Mesendoderm (in vitro differentiated cells): ENCODE measurements at regions not wholly inside any gene's neighbourhood (a gene's known extent, or its start where the extent isn't known, plus 50 kb on each side); places are given as distances from the start of the nearest gene placed in this dataset.

Source experiments
- DNase-seq: peaks from one replicate; pipeline ENCODE4 v3.0.0; 2013
- H2AK5ac ChIP-seq: 2 replicates; pipeline ENCODE4 v1.6.1; 2013; ENCODE audit warnings: low read length, inconsistent platforms
- H2BK120ac ChIP-seq: 2 replicates; pipeline ENCODE4 v1.6.1; 2013; ENCODE audit warnings: low read depth, mild to moderate bottlenecking, low read length, moderate library complexity, mixed read lengths
- H2BK15ac ChIP-seq: replicated peaks from 2 replicates; pipeline ENCODE4 v1.6.1; 2013; ENCODE audit warnings: low read depth, mild to moderate bottlenecking, moderate library complexity
- H2BK5ac ChIP-seq: 2 replicates; pipeline ENCODE4 v1.6.1; 2013; ENCODE audit warnings: low read length, inconsistent platforms
- H3K18ac ChIP-seq: 2 replicates; pipeline ENCODE4 v1.6.1; 2013; ENCODE audit warnings: mild to moderate bottlenecking, low read length, mixed read lengths
- H3K23ac ChIP-seq: one replicate; pipeline ENCODE4 v1.6.1; 2013; ENCODE audit warnings: low read length
- H3K27ac ChIP-seq: 2 replicates; pipeline ENCODE4 v1.5.1; 2013; ENCODE audit warnings: low read depth, mild to moderate bottlenecking, inconsistent platforms, low read length, moderate library complexity
- H3K27me3 ChIP-seq: 2 replicates; pipeline ENCODE4 v1.6.1; 2013; ENCODE audit warnings: low read length, control low read depth, mild to moderate bottlenecking, inconsistent platforms; ENCODE audit not compliant: insufficient read depth, poor library complexity
- H3K36me3 ChIP-seq: 2 replicates; pipeline ENCODE4 v1.6.1; 2013; ENCODE audit warnings: low read length, inconsistent platforms; ENCODE audit not compliant: control insufficient read depth, insufficient read depth
- H3K4ac ChIP-seq: one replicate; pipeline ENCODE4 v1.6.1; 2013; ENCODE audit warnings: low read depth, mild to moderate bottlenecking, low read length, moderate library complexity
- H3K4me1 ChIP-seq: 2 replicates; pipeline ENCODE4 v1.6.1; 2013; ENCODE audit warnings: low read depth, low read length, inconsistent platforms; ENCODE audit not compliant: control insufficient read depth
- H3K4me2 ChIP-seq: 2 replicates; pipeline ENCODE4 v1.6.1; 2013; ENCODE audit warnings: low read length
- H3K4me3 ChIP-seq: 2 replicates; pipeline ENCODE4 v1.5.1; 2013; ENCODE audit warnings: mild to moderate bottlenecking, low read length
- H3K56ac ChIP-seq: one replicate; pipeline ENCODE4 v1.6.1; 2013; ENCODE audit warnings: low read length
- H3K79me1 ChIP-seq: 2 replicates; pipeline ENCODE4 v1.6.1; 2013; ENCODE audit warnings: low read length, inconsistent platforms
- H3K79me2 ChIP-seq: 2 replicates; pipeline ENCODE4 v1.6.1; 2013; ENCODE audit warnings: mild to moderate bottlenecking, low read length; ENCODE audit not compliant: control insufficient read depth, insufficient read depth
- H3K9ac ChIP-seq: 2 replicates; pipeline ENCODE4 v1.6.1; 2013; ENCODE audit warnings: low read length, inconsistent platforms
- H4K5ac ChIP-seq: one replicate; pipeline ENCODE4 v1.6.1; 2013; ENCODE audit warnings: low read length
- H4K8ac ChIP-seq: one replicate; pipeline ENCODE4 v1.6.1; 2013; ENCODE audit warnings: low read depth, mild to moderate bottlenecking, control low read depth, low read length, moderate library complexity
- WGBS: extraction: QIAGEN DNeasy Blood & Tissue Kit; methylation state at CpG from one replicate; pipeline ENCODE4 v1.1.7; 2013; ENCODE audit warnings: low lambda C conversion rate, missing lambda C conversion rate; ENCODE audit not compliant: insufficient coverage; ENCODE audit errors: extremely low coverage; 5-methylcytosine and 5-hydroxymethylcytosine counted together

DNA sequence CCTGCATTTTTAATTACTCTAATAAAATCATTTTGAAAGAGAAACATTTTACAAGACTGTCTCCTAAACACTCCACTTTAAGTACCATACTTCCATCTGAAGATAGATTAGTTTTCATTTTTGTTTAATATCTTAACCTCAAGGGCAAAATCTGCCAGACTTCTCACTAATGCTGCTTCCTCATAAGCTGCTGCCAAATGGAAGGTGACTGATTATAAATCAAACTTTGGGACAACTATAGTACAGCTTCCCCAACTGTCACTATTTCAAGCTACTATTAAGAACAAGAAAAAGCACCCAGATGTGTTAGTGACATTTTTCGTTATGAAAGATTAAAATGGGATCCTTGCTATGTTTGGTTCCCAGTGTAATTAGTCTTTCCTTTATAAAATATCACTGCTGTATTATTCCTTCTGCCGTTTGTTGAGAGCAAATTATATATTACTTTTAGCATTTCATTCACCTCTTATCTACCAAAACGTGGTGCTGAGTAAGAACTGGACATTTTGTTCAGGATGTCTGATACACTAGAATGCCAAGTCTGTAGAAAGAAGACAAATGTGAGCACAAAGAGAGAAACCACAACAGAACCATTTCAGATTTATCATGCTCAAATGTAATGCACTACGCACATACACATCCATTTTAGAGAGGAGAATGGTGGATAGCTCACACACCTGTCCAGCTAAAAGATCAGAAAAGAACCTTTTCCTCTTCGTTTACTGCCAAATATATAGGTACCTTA lies 312.2 kb upstream of the C11orf87 start:
- H3K27me3 ChIP-seq = no peaks in the 10 kb centered on the region
- H3K18ac ChIP-seq = no peak overlapping the region
- H3K4ac ChIP-seq = no peak overlapping the region
- H2BK120ac ChIP-seq = no peak overlapping the region
- H2AK5ac ChIP-seq = no peak overlapping the region
- no peaks in the 10 kb centered on the region for H3K79me2 ChIP-seq
- no peak overlapping the region for H3K56ac ChIP-seq
- no CpG with 5 or more reads among the region's 5 CpGs for WGBS
- H3K36me3 ChIP-seq = no peaks in the 10 kb centered on the region
- H3K4me1 ChIP-seq = no peaks in the 10 kb centered on the region
- H3K4me2 ChIP-seq = no peak overlapping the region
- H3K4me3 ChIP-seq = no peak overlapping the region
- no peak overlapping the region for H2BK15ac ChIP-seq
- DNase-seq = no peak
- no peak overlapping the region for H2BK5ac ChIP-seq
- no peak overlapping the region for H4K5ac ChIP-seq
- no peaks in the 10 kb centered on the region for H3K79me1 ChIP-seq
- H3K9ac ChIP-seq = no peak overlapping the region
- H3K27ac ChIP-seq = no peak overlapping the region
- no peak overlapping the region for H3K23ac ChIP-seq
- no peak overlapping the region for H4K8ac ChIP-seq

DNA sequence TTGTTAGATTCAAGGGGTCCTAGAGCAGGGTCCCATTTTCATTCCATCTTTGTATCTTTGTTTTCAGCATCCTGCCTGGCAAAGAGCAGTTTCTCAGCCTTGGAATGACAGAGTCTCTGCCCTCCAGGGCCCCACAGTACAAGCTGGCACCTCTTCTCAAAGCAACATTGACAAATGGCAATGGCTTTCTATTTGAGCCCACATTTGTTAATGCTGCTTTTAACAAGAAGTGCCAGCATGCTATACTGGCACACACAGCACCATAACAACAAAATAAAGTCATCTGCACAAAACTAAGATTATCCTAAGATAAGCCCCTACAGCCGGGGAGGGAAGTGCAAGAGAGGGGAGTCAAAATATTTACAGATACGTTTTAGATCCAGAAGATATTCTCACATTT lies 309.7 kb upstream of the C11orf87 start:
- Histone ChIP-seq H4K8ac (no peak overlapping the region), H3K23ac (no peak overlapping the region)
- WGBS = no CpG with 5 or more reads among the region's 2 CpGs

DNA sequence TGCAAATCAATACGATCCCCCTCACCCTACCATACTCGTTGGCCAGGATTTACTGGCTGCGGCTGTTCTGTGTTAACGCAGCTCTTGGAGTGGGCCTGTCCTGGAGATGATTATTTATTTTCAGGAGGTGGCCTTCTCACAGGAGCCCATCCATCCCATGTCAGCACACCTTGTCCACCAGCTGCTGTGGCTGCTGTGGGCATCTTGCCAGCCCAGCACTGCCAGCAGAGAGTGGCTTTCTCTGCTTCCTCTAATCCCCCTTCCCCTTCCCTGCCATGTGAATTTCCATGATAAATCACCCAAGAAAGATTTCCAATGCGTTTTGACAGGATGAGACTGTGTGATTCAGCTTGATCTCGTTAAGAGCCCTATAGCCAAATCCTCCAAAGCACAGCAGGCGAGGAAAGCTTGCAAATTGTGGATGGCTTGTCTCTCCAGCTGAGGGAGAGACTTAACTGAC lies 309.1 kb upstream of the C11orf87 start:
- peak; percentile 23 for DNase-seq
- Histone ChIP-seq H2BK120ac (no peak overlapping the region), H3K4me1 (no peaks in the 10 kb centered on the region), H3K56ac (no peak overlapping the region), H2AK5ac (no peak overlapping the region), H3K79me1 (no peaks in the 10 kb centered on the region), H3K4ac (no peak overlapping the region), H3K18ac (no peak overlapping the region), H2BK15ac (no peak overlapping the region), H3K36me3 (no peaks in the 10 kb centered on the region), H3K79me2 (no peaks in the 10 kb centered on the region), H3K27me3 (no peaks in the 10 kb centered on the region), H4K8ac (no peak overlapping the region), H3K4me3 (no peak overlapping the region), H3K23ac (no peak overlapping the region), H3K27ac (no peak overlapping the region), H3K9ac (no peak overlapping the region), H3K4me2 (no peak overlapping the region), H4K5ac (no peak overlapping the region), H2BK5ac (no peak overlapping the region)
- no CpG with 5 or more reads among the region's 7 CpGs for WGBS

More for the DNA sequence above, 309.7 kb upstream of the C11orf87 start:
- Histone ChIP-seq H3K27me3 (no peaks in the 10 kb centered on the region), H3K4me1 (no peaks in the 10 kb centered on the region), H2BK15ac (no peak overlapping the region), H3K9ac (no peak overlapping the region), H3K56ac (no peak overlapping the region), H3K36me3 (no peaks in the 10 kb centered on the region), H3K4ac (no peak overlapping the region), H3K27ac (no peak overlapping the region), H4K5ac (no peak overlapping the region), H3K79me2 (no peaks in the 10 kb centered on the region), H3K4me3 (no peak overlapping the region), H3K79me1 (no peaks in the 10 kb centered on the region), H2AK5ac (no peak overlapping the region), H3K4me2 (no peak overlapping the region), H2BK120ac (no peak overlapping the region), H2BK5ac (no peak overlapping the region), H3K18ac (no peak overlapping the region)
- no peak for DNase-seq

- H3K27ac ChIP-seq = no peak overlapping the region
- H3K4me1 ChIP-seq = peaks cover 2% of the 10 kb centered on the region
- no peak overlapping the region for H3K4me2 ChIP-seq
- H4K5ac ChIP-seq = no peak overlapping the region
- no peak overlapping the region for H2BK120ac ChIP-seq
- DNase-seq = no peak
- H3K79me2 ChIP-seq = no peaks in the 10 kb centered on the region
- H3K36me3 ChIP-seq = no peaks in the 10 kb centered on the region
- no peak overlapping the region for H2AK5ac ChIP-seq
- no peaks in the 10 kb centered on the region for H3K27me3 ChIP-seq
- no peak overlapping the region for H3K4me3 ChIP-seq
- H3K23ac ChIP-seq = no peak overlapping the region
- no peak overlapping the region for H2BK15ac ChIP-seq
- WGBS = no CpG with 5 or more reads among the region's 3 CpGs
- no peaks in the 10 kb centered on the region for H3K79me1 ChIP-seq
- H2BK5ac ChIP-seq = no peak overlapping the region
- H4K8ac ChIP-seq = no peak overlapping the region
- no peak overlapping the region for H3K4ac ChIP-seq
- H3K56ac ChIP-seq = no peak overlapping the region
- H3K9ac ChIP-seq = no peak overlapping the region
- no peak overlapping the region for H3K18ac ChIP-seq
Observed at GRCh38 chr11:109120341-109120740, 301.6 kb upstream of the C11orf87 start.

GRCh38 chr11:109121173-109121932 lies 300.6 kb upstream of the C11orf87 start:
- no peak overlapping the region for H3K4me2 ChIP-seq
- peaks cover 2% of the 10 kb centered on the region for H3K4me1 ChIP-seq
- no peaks in the 10 kb centered on the region for H3K79me1 ChIP-seq
- no peak overlapping the region for H2AK5ac ChIP-seq
- no peak overlapping the region for H4K8ac ChIP-seq
- no peak overlapping the region for H3K9ac ChIP-seq
- DNase-seq = no peak
- H3K56ac ChIP-seq = no peak overlapping the region
- no peak overlapping the region for H3K27ac ChIP-seq
- no peaks in the 10 kb centered on the region for H3K79me2 ChIP-seq
- H3K4me3 ChIP-seq = no peak overlapping the region
- no peak overlapping the region for H4K5ac ChIP-seq
- H3K36me3 ChIP-seq = no peaks in the 10 kb centered on the region
- no peaks in the 10 kb centered on the region for H3K27me3 ChIP-seq
- H3K4ac ChIP-seq = no peak overlapping the region
- H3K18ac ChIP-seq = no peak overlapping the region
- H2BK15ac ChIP-seq = no peak overlapping the region
- H3K23ac ChIP-seq = no peak overlapping the region
- WGBS = no CpG with 5 or more reads among the region's 5 CpGs
- no peak overlapping the region for H2BK5ac ChIP-seq
- H2BK120ac ChIP-seq = no peak overlapping the region
